GM12873 (cell line): ENCODE measurements at regions not wholly inside any gene's neighbourhood (a gene's known extent, or its start where the extent isn't known, plus 50 kb on each side); places are given as distances from the start of the nearest gene placed in this dataset.

Experiments used
- TF ChIP-seq, protein P1 (sequence below): IDR thresholded peaks from 2 replicates; pipeline ENCODE4 v1.5.1; 2012; ENCODE audit warnings: low read depth, mild to moderate bottlenecking, moderate library complexity, low read length, control low read depth; ENCODE audit not compliant: insufficient read depth; ENCODE audit errors: missing control alignments

DNA sequence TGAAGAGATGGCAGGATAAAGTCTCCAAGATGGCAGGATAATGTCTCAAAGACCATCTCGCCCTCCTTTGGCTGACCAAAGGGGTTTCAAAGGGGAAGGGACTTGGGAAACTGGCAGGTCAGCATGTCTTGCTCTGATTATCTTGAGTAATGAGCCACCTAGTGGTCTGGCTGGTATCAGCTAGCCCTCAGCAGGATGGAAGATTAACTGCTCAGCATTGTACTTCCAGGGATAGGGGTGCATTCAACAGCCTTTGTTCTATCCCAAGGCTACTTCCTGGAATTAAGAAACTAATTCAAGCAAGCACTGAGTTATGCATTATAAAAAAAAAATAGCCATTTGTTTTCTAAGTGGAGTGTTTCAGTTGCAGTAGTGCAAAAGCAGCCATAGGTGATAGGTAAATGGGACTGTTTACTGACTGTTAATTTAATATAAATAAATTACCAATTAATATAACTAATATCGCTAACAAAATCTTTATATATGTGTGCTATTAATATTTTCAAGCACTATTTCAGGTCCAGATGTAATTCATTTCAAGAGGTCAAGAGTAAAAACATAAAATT lies 555.5 kb downstream of the CDH9 start:
- TF ChIP-seq, protein P1, sequence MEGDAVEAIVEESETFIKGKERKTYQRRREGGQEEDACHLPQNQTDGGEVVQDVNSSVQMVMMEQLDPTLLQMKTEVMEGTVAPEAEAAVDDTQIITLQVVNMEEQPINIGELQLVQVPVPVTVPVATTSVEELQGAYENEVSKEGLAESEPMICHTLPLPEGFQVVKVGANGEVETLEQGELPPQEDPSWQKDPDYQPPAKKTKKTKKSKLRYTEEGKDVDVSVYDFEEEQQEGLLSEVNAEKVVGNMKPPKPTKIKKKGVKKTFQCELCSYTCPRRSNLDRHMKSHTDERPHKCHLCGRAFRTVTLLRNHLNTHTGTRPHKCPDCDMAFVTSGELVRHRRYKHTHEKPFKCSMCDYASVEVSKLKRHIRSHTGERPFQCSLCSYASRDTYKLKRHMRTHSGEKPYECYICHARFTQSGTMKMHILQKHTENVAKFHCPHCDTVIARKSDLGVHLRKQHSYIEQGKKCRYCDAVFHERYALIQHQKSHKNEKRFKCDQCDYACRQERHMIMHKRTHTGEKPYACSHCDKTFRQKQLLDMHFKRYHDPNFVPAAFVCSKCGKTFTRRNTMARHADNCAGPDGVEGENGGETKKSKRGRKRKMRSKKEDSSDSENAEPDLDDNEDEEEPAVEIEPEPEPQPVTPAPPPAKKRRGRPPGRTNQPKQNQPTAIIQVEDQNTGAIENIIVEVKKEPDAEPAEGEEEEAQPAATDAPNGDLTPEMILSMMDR: peak; percentile 59

DNA sequence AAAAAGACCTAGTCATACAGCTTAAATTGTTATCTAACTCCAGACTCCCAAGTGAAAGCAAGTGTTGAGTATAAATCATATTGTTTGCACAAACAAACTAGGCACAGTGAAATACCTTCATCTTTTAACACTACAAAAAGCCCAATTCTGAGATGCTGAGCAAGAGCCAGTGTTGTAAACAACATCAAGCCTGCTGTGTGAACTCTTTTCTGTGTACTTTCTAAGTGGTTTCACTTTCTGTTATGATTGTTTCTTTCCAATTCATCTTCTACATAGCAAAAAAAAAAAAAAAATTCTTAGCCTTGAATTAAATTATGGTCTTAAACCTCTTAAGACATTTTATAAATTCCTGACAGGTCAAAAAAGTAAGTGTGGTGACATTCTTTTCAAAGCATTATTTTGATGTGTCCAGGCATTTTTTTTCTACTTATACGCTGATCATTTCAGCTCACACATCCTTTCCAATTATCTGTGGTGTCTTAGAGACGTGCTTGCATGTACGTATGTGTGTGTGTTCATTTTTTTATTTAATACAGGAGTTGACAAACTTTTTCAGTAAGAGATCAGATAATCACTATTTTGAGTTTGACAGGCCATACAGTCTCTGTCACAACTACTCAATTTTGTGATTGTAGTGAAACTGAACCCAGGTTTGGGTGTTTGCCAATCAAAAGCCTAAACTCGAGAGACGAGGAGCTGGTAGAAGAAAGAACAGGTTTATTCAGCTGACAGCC lies 556.1 kb downstream of the CDH9 start:
- TF ChIP-seq, protein P1: no peak

DNA sequence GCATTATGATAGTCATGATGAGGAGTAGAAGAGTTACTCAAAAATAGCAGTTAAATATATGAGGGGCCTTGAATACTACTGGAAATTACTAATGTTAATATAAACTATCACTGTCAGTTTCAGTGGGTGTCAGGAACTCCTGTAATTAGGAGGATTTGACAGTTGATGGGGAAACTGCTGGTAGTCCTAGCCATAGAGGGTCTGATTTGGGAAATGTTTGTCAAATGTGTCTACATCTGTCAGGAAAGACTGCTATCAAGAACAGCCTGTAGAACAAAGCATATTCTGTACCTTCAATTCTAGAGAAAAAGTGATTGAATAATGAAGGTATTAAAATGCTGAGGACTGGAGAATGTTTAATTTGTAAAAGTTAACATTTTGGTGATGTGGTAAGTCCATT lies 567.9 kb downstream of the CDH9 start:
- TF ChIP-seq, protein P1: no peak

DNA sequence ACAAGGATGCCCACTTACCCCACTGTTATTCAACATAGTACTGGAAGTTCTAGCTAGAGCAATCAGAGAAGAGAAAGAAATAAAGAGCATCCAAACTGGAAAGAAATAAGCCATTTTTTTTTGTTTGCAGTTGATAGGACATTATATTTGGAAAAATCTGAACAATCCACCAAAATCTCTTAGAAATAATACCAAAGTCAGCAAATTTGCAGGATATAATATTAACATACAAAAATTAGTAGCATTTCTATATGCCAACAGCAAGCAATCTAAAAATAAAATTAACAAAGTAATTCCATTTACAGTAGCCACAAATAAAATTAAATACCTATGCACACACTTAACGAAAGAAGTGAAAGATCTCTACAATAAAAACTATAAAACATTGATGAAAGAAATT lies 599.3 kb downstream of the CDH9 start:
- TF ChIP-seq, protein P1: no peak

DNA sequence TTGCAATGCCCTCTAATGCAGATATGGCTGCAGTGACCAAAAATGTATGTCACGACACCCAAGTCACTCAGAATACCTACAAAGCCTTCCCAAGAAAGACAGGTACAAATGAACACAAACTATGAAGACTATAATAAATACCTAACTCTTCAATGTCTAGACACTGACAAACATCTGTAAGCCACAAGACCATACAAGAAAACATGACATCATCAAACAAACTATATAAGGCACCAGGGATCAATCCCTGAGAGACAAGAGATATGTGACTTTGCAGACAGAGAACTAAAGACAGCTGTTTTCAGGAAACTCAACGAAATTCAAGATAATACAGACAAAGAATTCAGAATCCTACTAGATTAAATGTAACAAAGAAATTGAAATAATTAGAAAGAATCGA lies 603.7 kb downstream of the CDH9 start:
- TF ChIP-seq, protein P1: no peak

DNA sequence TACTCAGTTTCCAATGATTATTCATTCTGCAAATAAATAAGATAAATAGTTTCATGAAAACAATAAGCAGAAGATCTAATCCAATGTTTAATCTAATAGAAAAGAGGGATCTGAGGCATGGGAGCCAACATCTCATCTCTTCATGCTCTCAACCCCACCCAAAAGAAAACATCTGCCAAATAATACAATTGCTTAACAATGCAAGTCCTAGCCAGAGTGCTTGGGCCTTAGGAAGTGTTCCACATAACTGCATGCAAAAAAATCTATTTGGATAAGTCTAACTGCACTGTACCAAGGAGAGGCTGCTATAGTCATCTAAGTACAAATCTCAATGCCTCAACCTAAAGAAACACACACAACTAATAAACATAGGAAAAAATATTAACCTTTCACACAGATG lies 606.0 kb downstream of the CDH9 start:
- TF ChIP-seq, protein P1: no peak

DNA sequence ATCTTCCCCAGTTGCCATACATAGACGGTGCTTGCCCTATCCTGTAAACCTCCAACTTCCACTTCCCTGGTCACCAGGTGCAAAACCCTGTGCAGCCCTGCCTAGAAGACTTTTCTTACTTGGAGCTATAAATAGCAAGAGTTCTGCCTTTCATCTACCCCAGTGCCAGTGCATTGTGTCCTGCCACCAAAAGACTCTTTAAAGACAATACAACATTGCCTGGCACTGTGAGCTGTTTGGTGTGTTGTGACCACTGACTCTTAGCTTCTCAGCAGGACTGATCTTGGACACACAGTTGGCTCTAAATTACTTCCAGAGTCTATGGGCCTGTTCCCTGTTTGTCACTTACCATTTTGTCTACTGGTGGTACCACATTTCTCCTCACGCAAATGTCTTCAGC lies 608.1 kb downstream of the CDH9 start:
- TF ChIP-seq, protein P1: no peak
